Suprapubic skin (tissue), 4 donors: ENCODE measurements at regions not wholly inside any gene's neighbourhood (a gene's known extent, or its start where the extent isn't known, plus 50 kb on each side); places are given as distances from the start of the nearest gene placed in this dataset.
"Not testable (repeated sequence)": the region's sequence is repeated elsewhere in the genome, so short reads cannot be mapped to it uniquely, and the experiment has no call there.

Experiments
- EP300 ChIP-seq: sonication (generic); formaldehyde crosslinking; IDR thresholded peaks from one replicate; pipeline ENCODE4 v1.6.1; 2017; ENCODE audit warnings: antibody characterized with exemption
- POLR2A ChIP-seq, 2 donors: fragments of 450-650 bp; IDR thresholded peaks; one replicate each; pipeline ENCODE4 v1.6.1; 2017; ENCODE audit warnings: antibody characterized with exemption in 2 of 2, mild to moderate bottlenecking in 2 of 2, moderate library complexity in 2 of 2
- POLR2AphosphoS5 ChIP-seq, 3 donors: sonication (generic); formaldehyde crosslinking; IDR thresholded peaks; one replicate each; pipeline ENCODE4 v1.6.1; 2017; ENCODE audit warnings: antibody characterized with exemption in 3 of 3
- TF ChIP-seq, protein P1 (sequence below), 2 donors: fragments of 200-600 bp in 1 of 2; fragments of 450-650 bp in 1 of 2; sonication (generic) in 1 of 2; IDR thresholded peaks; one replicate each; pipeline ENCODE4 v1.5.1; 2016 to 2019; ENCODE audit warnings: antibody characterized with exemption in 2 of 2, mild to moderate bottlenecking in 1 of 2, moderate library complexity in 1 of 2

DNA sequence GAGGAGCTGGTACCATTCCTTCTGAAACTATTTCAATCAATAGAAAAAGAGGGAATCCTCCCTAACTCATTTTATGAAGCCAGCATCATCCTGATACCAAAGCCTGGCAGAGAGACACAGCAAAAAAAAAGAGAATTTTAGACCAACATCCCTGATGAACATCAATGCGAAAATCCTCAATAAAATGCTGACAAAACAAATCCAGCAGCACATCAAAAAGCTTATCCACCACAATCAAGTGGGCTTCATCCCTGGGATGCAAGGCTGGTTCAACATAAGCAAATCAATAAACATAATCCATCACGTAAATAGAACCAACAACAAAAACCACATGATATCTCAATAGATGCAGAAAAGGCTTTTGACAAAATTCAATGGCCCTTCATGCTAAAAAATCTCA lies 216.0 kb upstream of the GNAI1 start:
- not testable (repeated sequence) for TF ChIP-seq POLR2A (IDR thresholded peaks at IDR 0.05); POLR2AphosphoS5 (IDR thresholded peaks at IDR 0.05); EP300
- TF ChIP-seq, protein P1, sequence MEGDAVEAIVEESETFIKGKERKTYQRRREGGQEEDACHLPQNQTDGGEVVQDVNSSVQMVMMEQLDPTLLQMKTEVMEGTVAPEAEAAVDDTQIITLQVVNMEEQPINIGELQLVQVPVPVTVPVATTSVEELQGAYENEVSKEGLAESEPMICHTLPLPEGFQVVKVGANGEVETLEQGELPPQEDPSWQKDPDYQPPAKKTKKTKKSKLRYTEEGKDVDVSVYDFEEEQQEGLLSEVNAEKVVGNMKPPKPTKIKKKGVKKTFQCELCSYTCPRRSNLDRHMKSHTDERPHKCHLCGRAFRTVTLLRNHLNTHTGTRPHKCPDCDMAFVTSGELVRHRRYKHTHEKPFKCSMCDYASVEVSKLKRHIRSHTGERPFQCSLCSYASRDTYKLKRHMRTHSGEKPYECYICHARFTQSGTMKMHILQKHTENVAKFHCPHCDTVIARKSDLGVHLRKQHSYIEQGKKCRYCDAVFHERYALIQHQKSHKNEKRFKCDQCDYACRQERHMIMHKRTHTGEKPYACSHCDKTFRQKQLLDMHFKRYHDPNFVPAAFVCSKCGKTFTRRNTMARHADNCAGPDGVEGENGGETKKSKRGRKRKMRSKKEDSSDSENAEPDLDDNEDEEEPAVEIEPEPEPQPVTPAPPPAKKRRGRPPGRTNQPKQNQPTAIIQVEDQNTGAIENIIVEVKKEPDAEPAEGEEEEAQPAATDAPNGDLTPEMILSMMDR (IDR thresholded peaks at IDR 0.05): not testable (repeated sequence)
